Suprapubic skin (tissue), 4 donors: ENCODE measurements at regions not wholly inside any gene's neighbourhood (a gene's known extent, or its start where the extent isn't known, plus 50 kb on each side); places are given as distances from the start of the nearest gene placed in this dataset.
"Not testable (repeated sequence)": the region's sequence is repeated elsewhere in the genome, so short reads cannot be mapped to it uniquely, and the experiment has no call there.

Source experiments
- DNase-seq, 2 donors: peaks; one replicate each; pipeline ENCODE4 v3.0.0-alpha.2; 2019; ENCODE audit warnings: low spot score in 2 of 2
- H3K27ac ChIP-seq: fragments of 200-600 bp; sonication (generic); one replicate; pipeline ENCODE4 v1.5.1; 2019
- H3K27me3 ChIP-seq: fragments of 200-600 bp; sonication (generic); one replicate; pipeline ENCODE4 v1.5.1; 2019
- H3K36me3 ChIP-seq: fragments of 200-600 bp; sonication (generic); one replicate; pipeline ENCODE4 v1.5.1; 2019
- H3K4me1 ChIP-seq: fragments of 200-600 bp; sonication (generic); one replicate; pipeline ENCODE4 v1.5.1; 2019
- H3K4me3 ChIP-seq: fragments of 200-600 bp; sonication (generic); one replicate; pipeline ENCODE4 v1.5.1; 2019; ENCODE audit warnings: mild to moderate bottlenecking
- H3K9me3 ChIP-seq: fragments of 200-600 bp; sonication (generic); one replicate; pipeline ENCODE4 v1.5.1; 2019
- CTCF ChIP-seq, 2 donors: fragments of 200-600 bp in 1 of 2; fragments of 450-650 bp in 1 of 2; sonication (generic) in 1 of 2; IDR thresholded peaks; one replicate each; pipeline ENCODE4 v1.5.1; 2016 to 2019; ENCODE audit warnings: antibody characterized with exemption in 2 of 2, mild to moderate bottlenecking in 1 of 2, moderate library complexity in 1 of 2
- EP300 ChIP-seq: sonication (generic); formaldehyde crosslinking; IDR thresholded peaks from one replicate; pipeline ENCODE4 v1.6.1; 2017; ENCODE audit warnings: antibody characterized with exemption
- POLR2A ChIP-seq, 2 donors: fragments of 450-650 bp; IDR thresholded peaks; one replicate each; pipeline ENCODE4 v1.6.1; 2017; ENCODE audit warnings: antibody characterized with exemption in 2 of 2, mild to moderate bottlenecking in 2 of 2, moderate library complexity in 2 of 2
- POLR2AphosphoS5 ChIP-seq, 3 donors: sonication (generic); formaldehyde crosslinking; IDR thresholded peaks; one replicate each; pipeline ENCODE4 v1.6.1; 2017; ENCODE audit warnings: antibody characterized with exemption in 3 of 3
- WGBS: methylation state at CpG from one replicate; pipeline ENCODE4 v1.1.5; 2018; 5-methylcytosine and 5-hydroxymethylcytosine counted together

- H3K4me3 ChIP-seq, result no peak overlapping the region
- H3K27ac ChIP-seq, result no peak overlapping the region
- 62% methylated on average over 9 of the region's 9 CpGs for WGBS
- H3K9me3 ChIP-seq, result no peaks in the 10 kb centered on the region
- no peaks in the 10 kb centered on the region for H3K4me1 ChIP-seq
- no peak for DNase-seq
- TF ChIP-seq POLR2AphosphoS5 (IDR thresholded peaks at IDR 0.05), result no peak
- no peak for TF ChIP-seq CTCF (IDR thresholded peaks at IDR 0.05)
- no peak for TF ChIP-seq EP300
- no peak for TF ChIP-seq POLR2A (IDR thresholded peaks at IDR 0.05)
- H3K36me3 ChIP-seq, result no peaks in the 10 kb centered on the region
- H3K27me3 ChIP-seq, result peaks cover 9% of the 10 kb centered on the region
These were observed 84.0 kb downstream of the NSUN2 start for GRCh38 chr5:6548756-6549285.

DNA sequence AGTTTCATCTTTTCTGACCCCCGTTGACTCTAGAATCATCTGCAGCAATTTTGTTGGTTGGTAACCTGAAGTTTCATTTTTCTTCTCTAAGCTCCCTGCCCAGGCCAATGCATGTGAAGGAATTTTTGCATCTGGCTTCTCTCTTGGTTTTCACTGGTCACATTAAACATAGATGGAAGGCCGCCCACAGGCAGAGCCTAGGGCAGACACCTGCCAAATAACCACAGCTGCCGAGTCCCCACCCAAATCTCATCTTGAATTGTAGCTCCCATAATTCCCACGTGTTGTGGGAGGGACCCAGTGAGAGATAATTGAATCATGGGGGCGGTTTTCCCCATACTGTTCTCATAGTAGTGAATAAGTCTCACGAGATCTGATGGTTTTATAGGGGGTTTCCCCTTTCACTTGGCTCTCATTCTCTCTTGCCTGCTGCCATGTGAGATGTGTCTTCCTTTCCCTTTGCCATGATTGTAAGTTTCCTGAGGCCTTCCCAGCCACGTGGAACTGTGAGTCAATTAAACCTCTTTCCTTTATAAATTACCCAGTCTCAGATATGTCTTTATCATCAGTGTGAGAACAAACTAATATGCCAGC is 84.8 kb downstream of the NSUN2 start:
- DNase-seq, H3K36me3 ChIP-seq, H3K27ac ChIP-seq, H3K27me3 ChIP-seq, H3K9me3 ChIP-seq, H3K4me1 ChIP-seq, H3K4me3 ChIP-seq: not testable (repeated sequence)
- WGBS, result 69% methylated on average over 7 of the region's 7 CpGs

- Histone ChIP-seq H3K4me3 (no peak overlapping the region), H3K4me1 (no peaks in the 10 kb centered on the region), H3K9me3 (no peaks in the 10 kb centered on the region), H3K27ac (no peak overlapping the region), H3K27me3 (peaks cover 8% of the 10 kb centered on the region), H3K36me3 (no peaks in the 10 kb centered on the region)
- 93% methylated on average over 5 of the region's 5 CpGs for WGBS
- TF ChIP-seq CTCF (IDR thresholded peaks at IDR 0.05) (no peak), POLR2A (IDR thresholded peaks at IDR 0.05) (no peak), POLR2AphosphoS5 (IDR thresholded peaks at IDR 0.05) (no peak), EP300 (no peak)
- no peak for DNase-seq
These were observed 85.3 kb downstream of the NSUN2 start for GRCh38 chr5:6547498-6547897.

DNA sequence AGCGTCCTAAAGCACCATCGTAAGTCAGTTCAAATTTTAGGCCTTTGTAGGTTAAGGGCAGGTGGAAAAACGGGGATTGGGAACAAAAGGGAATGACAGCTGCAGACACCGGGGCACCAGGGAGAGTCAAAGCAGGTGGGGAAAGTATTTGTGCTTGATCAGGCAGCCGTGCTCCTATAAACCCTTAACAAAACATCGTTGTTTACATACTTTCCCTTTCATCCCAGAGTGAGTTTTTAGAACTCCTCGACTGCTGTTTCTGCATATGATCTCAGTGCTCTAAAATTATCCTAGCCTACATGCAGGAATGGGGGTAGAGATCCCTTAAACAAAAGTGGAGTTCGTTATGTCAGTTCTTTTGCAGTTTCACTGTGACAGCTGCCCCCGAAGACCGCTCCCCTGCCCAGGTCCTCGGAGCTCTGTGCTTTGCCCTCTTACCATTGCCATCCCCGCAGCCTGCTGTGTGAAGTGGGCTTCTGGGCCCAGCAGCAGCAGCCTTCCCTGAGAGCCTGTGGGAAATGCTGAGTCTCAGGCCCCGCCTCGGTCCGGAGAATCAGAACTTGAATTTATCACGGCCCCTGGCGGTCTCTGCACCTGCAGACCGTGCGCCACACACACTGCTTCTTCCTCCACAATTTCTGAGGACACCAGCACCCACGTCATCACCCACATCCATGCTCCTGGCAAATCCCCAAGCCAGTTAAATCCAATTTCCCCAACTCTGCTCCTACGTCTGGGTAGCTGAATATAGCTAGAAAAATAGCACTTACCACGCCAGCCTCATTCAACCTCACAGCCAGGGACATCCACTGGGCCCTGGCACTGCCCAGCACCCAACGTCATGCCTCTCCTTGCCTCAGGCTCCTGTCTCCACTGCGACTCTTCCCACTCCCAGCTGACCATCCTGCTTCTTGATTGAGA is 86.8 kb downstream of the NSUN2 start:
- H3K27ac ChIP-seq, result no peak overlapping the region
- peak in 1 of 2 donors; percentile 28 for DNase-seq
- no peaks in the 10 kb centered on the region for H3K4me1 ChIP-seq
- WGBS, result 70% methylated on average over 24 of the region's 24 CpGs
- H3K36me3 ChIP-seq, result no peaks in the 10 kb centered on the region
- no peaks in the 10 kb centered on the region for H3K9me3 ChIP-seq
- no peaks in the 10 kb centered on the region for H3K27me3 ChIP-seq
- TF ChIP-seq POLR2AphosphoS5 (IDR thresholded peaks at IDR 0.05) (no peak), CTCF (IDR thresholded peaks at IDR 0.05) (no peak), POLR2A (IDR thresholded peaks at IDR 0.05) (no peak), EP300 (no peak)
- no peak overlapping the region for H3K4me3 ChIP-seq

DNA sequence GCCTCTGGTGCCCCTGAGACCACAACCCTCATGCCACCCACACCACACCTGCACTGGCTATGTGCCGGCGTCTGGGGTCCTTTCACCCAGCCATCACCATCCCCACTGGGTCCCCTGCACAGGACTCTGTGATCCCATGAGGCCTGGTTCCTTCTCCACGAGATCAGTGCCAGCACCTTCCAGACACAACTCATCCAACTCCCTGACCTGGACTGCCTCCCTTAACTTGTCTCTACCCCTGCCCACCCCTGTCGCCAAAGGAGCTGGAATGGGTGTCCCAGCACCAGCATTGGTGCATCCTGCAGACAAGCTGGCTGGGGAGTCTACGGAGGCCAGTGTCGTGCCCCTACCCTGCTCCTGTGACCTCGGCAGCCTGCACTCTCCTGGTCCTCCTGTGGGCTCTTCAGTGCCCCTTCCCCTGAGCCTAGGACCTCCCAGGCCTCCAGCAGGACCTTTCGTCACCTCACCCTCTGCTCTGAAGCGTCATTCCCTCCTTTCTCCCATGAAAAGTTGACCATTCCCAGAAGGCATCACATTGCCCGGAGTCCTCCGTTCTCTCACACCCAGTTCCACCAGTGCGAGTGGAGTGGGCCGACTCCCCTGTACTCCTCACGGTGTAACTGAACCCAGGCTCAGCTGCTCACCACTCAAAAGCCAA is 87.7 kb downstream of the NSUN2 start:
- Histone ChIP-seq H3K9me3 (no peaks in the 10 kb centered on the region), H3K27ac (no peak overlapping the region), H3K36me3 (no peaks in the 10 kb centered on the region), H3K4me1 (no peaks in the 10 kb centered on the region), H3K27me3 (no peaks in the 10 kb centered on the region), H3K4me3 (no peak overlapping the region)
- TF ChIP-seq CTCF (IDR thresholded peaks at IDR 0.05) (no peak), POLR2AphosphoS5 (IDR thresholded peaks at IDR 0.05) (no peak), POLR2A (IDR thresholded peaks at IDR 0.05) (no peak), EP300 (no peak)
- 83% methylated on average over 14 of the region's 14 CpGs for WGBS
- peak in 1 of 2 donors; percentile 60 for DNase-seq
